Body of pancreas (tissue), 4 donors: ENCODE measurements at regions not wholly inside any gene's neighbourhood (a gene's known extent, or its start where the extent isn't known, plus 50 kb on each side); places are given as distances from the start of the nearest gene placed in this dataset.
A peak's percentile ranks its signal among the peaks of the same experiment; 100 is the strongest.

ENCODE experiments used
- ATAC-seq: fragments of 150-250 bp; one replicate; pipeline ENCODE4 v1.9.1; 2016
- DNase-seq, 4 donors: peaks; one replicate each; pipeline ENCODE4 v3.0.0-alpha.2; 2019
- H3K27ac ChIP-seq, 4 donors: fragments of 200-600 bp; sonication (generic); 1 replicate in 3 of 4; 2 replicates in 1 of 4; pipeline versions ENCODE4 v1.5.1 to v1.6.1; 2016 to 2019; ENCODE audit warnings: mild to moderate bottlenecking in 1 of 4, mixed read lengths in 1 of 4, moderate library complexity in 1 of 4
- H3K27me3 ChIP-seq, 2 donors: fragments of 200-600 bp; sonication (generic); one replicate each; pipeline ENCODE4 v1.6.0; 2016; ENCODE audit warnings: mild to moderate bottlenecking in 1 of 2
- H3K36me3 ChIP-seq, 2 donors: fragments of 200-600 bp; sonication (generic); replicated peaks in 1 of 2; 2 replicates each; pipeline ENCODE4 v1.5.1; 2016; ENCODE audit warnings: low read depth in 2 of 2; ENCODE audit not compliant: insufficient read depth in 1 of 2
- H3K4me1 ChIP-seq: fragments of 200-600 bp; sonication (generic); one replicate; pipeline ENCODE4 v1.6.0; 2016
- H3K4me3 ChIP-seq, 2 donors: fragments of 200-600 bp; sonication (generic); 1 replicate in 1 of 2; 2 replicates in 1 of 2; pipeline ENCODE4 v1.5.1; 2016 to 2019
- H3K9me3 ChIP-seq, 3 donors: fragments of 200-600 bp; sonication (generic); 1 replicate in 2 of 3; 2 replicates in 1 of 3; pipeline ENCODE4 v1.5.1; 2016
- POLR2A ChIP-seq, 3 donors: fragments of 450-650 bp; IDR thresholded peaks; one replicate each; pipeline ENCODE4 v1.6.1; 2016; ENCODE audit warnings: antibody characterized with exemption in 3 of 3, mild to moderate bottlenecking in 2 of 3
- WGBS, 2 donors: methylation state at CpG; one replicate each; pipeline ENCODE4 v1.1.5; 2017; 5-methylcytosine and 5-hydroxymethylcytosine counted together
- intact Hi-C: fragments of 100-400 bp; cut with DNase I; formaldehyde crosslinking; loops from one replicate; pipeline ENCODE4 v1.15.1; 2023
- TF ChIP-seq, protein P1 (sequence below), 7 experiments: fragments of 450-650 bp in 4 of 7; fragments of 200-600 bp in 3 of 7; sonication (generic) in 3 of 7; IDR thresholded peaks; one replicate each; pipeline ENCODE4 v1.5.1; 2016 to 2019; ENCODE audit warnings: antibody characterized with exemption in 7 of 7

DNA sequence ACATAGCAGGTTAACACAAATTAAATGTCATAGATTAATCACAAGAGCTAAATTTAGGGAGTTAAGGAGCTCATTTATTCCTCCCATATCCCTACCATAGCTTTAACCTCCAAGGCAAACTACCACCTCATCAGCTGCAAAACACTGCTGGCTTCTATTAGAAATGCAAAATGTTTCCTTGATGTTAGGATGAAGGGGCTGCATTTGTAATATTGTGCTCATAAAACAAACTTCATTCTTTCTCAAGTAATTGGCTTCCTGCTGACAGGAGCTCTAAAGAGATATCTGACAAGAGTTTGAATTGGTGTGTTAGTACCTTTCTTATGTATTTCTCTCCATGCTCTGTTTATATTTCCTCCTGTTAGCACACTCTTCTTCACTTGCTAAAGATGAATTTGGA is 152.1 kb downstream of the OLFM4 start:
- H3K4me3 ChIP-seq = no peak overlapping the region
- no peak overlapping the region for H3K27ac ChIP-seq
- TF ChIP-seq POLR2A (IDR thresholded peaks at IDR 0.05) = no peak
- TF ChIP-seq, protein P1, sequence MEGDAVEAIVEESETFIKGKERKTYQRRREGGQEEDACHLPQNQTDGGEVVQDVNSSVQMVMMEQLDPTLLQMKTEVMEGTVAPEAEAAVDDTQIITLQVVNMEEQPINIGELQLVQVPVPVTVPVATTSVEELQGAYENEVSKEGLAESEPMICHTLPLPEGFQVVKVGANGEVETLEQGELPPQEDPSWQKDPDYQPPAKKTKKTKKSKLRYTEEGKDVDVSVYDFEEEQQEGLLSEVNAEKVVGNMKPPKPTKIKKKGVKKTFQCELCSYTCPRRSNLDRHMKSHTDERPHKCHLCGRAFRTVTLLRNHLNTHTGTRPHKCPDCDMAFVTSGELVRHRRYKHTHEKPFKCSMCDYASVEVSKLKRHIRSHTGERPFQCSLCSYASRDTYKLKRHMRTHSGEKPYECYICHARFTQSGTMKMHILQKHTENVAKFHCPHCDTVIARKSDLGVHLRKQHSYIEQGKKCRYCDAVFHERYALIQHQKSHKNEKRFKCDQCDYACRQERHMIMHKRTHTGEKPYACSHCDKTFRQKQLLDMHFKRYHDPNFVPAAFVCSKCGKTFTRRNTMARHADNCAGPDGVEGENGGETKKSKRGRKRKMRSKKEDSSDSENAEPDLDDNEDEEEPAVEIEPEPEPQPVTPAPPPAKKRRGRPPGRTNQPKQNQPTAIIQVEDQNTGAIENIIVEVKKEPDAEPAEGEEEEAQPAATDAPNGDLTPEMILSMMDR (IDR thresholded peaks at IDR 0.05) = no peak
- no peaks in the 10 kb centered on the region for H3K27me3 ChIP-seq
- intact Hi-C loops = no loop called here
- no peak for DNase-seq
- H3K4me1 ChIP-seq = no peaks in the 10 kb centered on the region
- no peak for ATAC-seq
- H3K36me3 ChIP-seq = no peaks in the 10 kb centered on the region
- H3K9me3 ChIP-seq = no peaks in the 10 kb centered on the region

DNA sequence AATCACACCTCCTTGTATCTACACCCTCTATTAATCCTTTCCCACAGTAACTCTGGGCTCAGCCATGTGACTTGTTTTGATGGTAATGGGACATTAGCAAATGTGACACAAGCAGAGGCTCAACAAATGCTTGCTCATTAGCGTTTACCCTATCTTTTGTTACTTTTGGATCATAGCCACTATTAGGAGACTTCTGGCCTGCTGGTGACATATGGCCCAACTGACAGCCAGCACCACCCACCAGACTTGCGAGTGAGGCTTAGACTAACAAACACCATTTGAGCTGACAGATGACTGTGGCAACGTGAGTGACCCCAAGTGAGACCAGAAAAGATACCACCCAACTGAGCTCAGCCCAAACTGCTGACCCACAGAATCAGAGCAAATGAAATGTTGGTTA is 154.1 kb downstream of the OLFM4 start:
- Histone ChIP-seq H3K4me3 (no peak overlapping the region), H3K4me1 (no peaks in the 10 kb centered on the region), H3K27ac (no peak overlapping the region), H3K9me3 (no peaks in the 10 kb centered on the region), H3K27me3 (no peaks in the 10 kb centered on the region), H3K36me3 (no peaks in the 10 kb centered on the region)
- 8 to 32% methylated on average over 1 to 3 of the region's 3 CpGs for WGBS, 2 donors
- ATAC-seq (no peak), DNase-seq (no peak)
- intact Hi-C loops = no loop called here
- TF ChIP-seq POLR2A (IDR thresholded peaks at IDR 0.05) = no peak

DNA sequence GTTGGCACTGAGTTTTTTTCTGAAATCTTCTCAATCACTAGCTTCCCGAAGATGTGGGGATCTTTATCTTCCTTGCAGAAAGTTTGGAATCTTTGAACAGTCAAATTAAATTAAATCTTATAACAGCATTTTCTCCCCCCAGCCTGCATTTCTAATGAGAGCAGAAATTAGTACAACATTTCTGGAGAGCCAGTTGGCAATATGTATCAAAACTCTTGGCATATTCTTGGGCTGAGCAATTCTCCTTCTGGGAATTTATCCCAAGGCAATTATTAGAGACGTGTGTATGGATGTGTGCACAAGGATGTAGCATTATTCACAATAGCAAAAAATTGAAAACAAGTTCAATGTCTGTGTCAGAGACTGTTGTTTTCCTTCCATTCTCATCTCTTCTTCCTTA is 159.5 kb downstream of the OLFM4 start:
- intact Hi-C loops = no loop called here
- WGBS, 2 donors = 55 to 65% methylated on average over 2 of the region's 2 CpGs

DNA sequence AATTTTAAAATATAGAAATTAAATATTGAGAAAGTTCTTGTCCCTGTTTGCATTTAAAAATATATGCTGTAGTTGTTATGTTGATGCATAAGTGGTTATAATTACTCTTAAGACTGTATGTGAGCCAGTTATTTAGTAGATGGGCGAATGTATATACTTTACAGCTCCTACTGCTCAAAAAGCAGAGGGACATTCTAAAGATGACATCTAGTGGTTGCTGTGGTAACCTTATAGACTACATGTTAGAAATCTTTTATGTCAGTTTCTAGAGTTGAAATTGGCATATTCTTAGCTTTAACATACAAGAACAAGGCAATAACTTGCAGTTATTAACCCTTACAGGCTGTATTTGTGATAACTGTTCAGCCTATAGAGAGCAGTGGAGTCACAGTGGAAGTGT is 160.5 kb downstream of the OLFM4 start:
- no peak for ATAC-seq
- intact Hi-C loops = no loop called here

More for the DNA sequence above, 159.5 kb downstream of the OLFM4 start:
- no peak for ATAC-seq
- no peak overlapping the region for H3K4me3 ChIP-seq
- no peak for DNase-seq
- no peaks in the 10 kb centered on the region for H3K4me1 ChIP-seq
- H3K27ac ChIP-seq = no peak overlapping the region
- TF ChIP-seq, protein P1 (IDR thresholded peaks at IDR 0.05) = no peak
- no peak for TF ChIP-seq POLR2A (IDR thresholded peaks at IDR 0.05)
- H3K27me3 ChIP-seq = no peaks in the 10 kb centered on the region
- no peaks in the 10 kb centered on the region for H3K9me3 ChIP-seq
- no peaks in the 10 kb centered on the region for H3K36me3 ChIP-seq

DNA sequence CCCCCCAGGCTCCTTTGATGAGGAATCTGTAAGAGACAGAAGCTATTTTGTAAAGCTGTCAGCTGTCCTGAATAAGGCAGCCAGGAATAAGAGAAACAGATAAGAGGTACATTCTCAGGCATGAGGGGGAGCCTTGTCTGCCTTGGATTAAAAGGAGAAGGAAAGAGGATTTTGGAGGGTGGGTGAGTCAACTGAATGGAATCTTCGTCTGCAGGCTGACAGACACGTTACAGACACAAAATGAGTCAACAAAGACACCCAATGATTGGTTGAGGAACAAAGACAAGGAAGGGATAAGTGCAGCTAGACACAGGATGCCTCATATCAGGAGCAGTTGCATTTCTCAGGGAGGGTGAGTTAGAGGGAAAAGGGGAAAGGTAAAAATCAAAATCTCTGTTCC is 162.5 kb downstream of the OLFM4 start:
- intact Hi-C loops = loop anchor here (10.0 kb wide), 1 partner anchor 346 kb away; the partner anchor contains the start of gene PCDH8
- TF ChIP-seq POLR2A (IDR thresholded peaks at IDR 0.05) = no peak
- TF ChIP-seq, protein P1 (IDR thresholded peaks at IDR 0.05) = no peak

More for the DNA sequence above, 160.5 kb downstream of the OLFM4 start:
- no peaks in the 10 kb centered on the region for H3K9me3 ChIP-seq
- no peak overlapping the region for H3K27ac ChIP-seq
- H3K36me3 ChIP-seq = no peaks in the 10 kb centered on the region
- no peaks in the 10 kb centered on the region for H3K4me1 ChIP-seq
- DNase-seq = no peak
- no peak overlapping the region for H3K4me3 ChIP-seq
- 36 to 45% methylated on average over 1 of the region's 1 CpG for WGBS, 2 donors
- no peak for TF ChIP-seq POLR2A (IDR thresholded peaks at IDR 0.05)
- TF ChIP-seq, protein P1 (IDR thresholded peaks at IDR 0.05) = peak in 4 of 7 experiments; percentile 10 to 28 (median 16)
- no peaks in the 10 kb centered on the region for H3K27me3 ChIP-seq

More for the DNA sequence above, 162.5 kb downstream of the OLFM4 start:
- H3K27ac ChIP-seq = no peak overlapping the region
- ATAC-seq = no peak
- 8 to 11% methylated on average over 2 of the region's 2 CpGs for WGBS, 2 donors
- H3K9me3 ChIP-seq = no peaks in the 10 kb centered on the region
- H3K27me3 ChIP-seq = no peaks in the 10 kb centered on the region
- no peak overlapping the region for H3K4me3 ChIP-seq
- DNase-seq = no peak
- H3K4me1 ChIP-seq = no peaks in the 10 kb centered on the region
- H3K36me3 ChIP-seq = no peaks in the 10 kb centered on the region
